HG02870 (cell line): ENCODE measurements at regions not wholly inside any gene's neighbourhood (a gene's known extent, or its start where the extent isn't known, plus 50 kb on each side); places are given as distances from the start of the nearest gene placed in this dataset.
"Not testable (repeated sequence)": the region's sequence is repeated elsewhere in the genome, so short reads cannot be mapped to it uniquely, and the experiment has no call there.

ENCODE experiments used
- ATAC-seq: cut with Tn5 transposase; IDR thresholded peaks from one replicate; pipeline ENCODE4 v1.9.1; 2021; ENCODE audit warnings: mild to moderate bottlenecking, moderate library complexity; ENCODE audit not compliant: unreplicated experiment

GRCh38 chr6:74448850-74449249, 752.8 kb downstream of the CD109 start:
- no peak for ATAC-seq

GRCh38 chr6:74447013-74447412, 751.0 kb downstream of the CD109 start:
- ATAC-seq: peak; percentile 95

GRCh38 chr6:74439123-74439811, 743.3 kb downstream of the CD109 start:
- peak; percentile 81 for ATAC-seq

- not testable (repeated sequence) for ATAC-seq
Measured at GRCh38 chr6:74438395-74438794, 742.4 kb downstream of the CD109 start.

- ATAC-seq: no peak
Measured at GRCh38 chr6:74434171-74434570, 738.2 kb downstream of the CD109 start.

GRCh38 chr6:74431873-74432580, 736.0 kb downstream of the CD109 start:
- ATAC-seq: no peak

- ATAC-seq: no peak
Measured at GRCh38 chr6:74420221-74420620, 724.2 kb downstream of the CD109 start.

- ATAC-seq: no peak
Measured at GRCh38 chr6:74415056-74415455, 719.1 kb downstream of the CD109 start.

- no peak for ATAC-seq
Measured at GRCh38 chr6:74410630-74411029, 714.6 kb downstream of the CD109 start.

GRCh38 chr6:74409447-74409846, 713.4 kb downstream of the CD109 start:
- ATAC-seq: peak; percentile 74

GRCh38 chr6:74408844-74409243, 712.8 kb downstream of the CD109 start:
- ATAC-seq: no peak

GRCh38 chr6:74404366-74404765, 708.4 kb downstream of the CD109 start:
- ATAC-seq: no peak

GRCh38 chr6:74402781-74403180, 706.8 kb downstream of the CD109 start:
- ATAC-seq: no peak

GRCh38 chr6:74378437-74378836, 682.4 kb downstream of the CD109 start:
- not testable (repeated sequence) for ATAC-seq

- no peak for ATAC-seq
Measured at GRCh38 chr6:74369556-74369993, 673.6 kb downstream of the CD109 start.

- no peak for ATAC-seq
Measured at GRCh38 chr6:74368746-74369145, 672.7 kb downstream of the CD109 start.

GRCh38 chr6:74366634-74367033, 670.6 kb downstream of the CD109 start:
- no peak for ATAC-seq

GRCh38 chr6:74362391-74362790, 666.4 kb downstream of the CD109 start:
- ATAC-seq: no peak

GRCh38 chr6:74357321-74357720, 661.3 kb downstream of the CD109 start:
- no peak for ATAC-seq

- no peak for ATAC-seq
Measured at GRCh38 chr6:74356391-74356790, 660.4 kb downstream of the CD109 start.

GRCh38 chr6:74346936-74347535, 651.0 kb downstream of the CD109 start:
- no peak for ATAC-seq

GRCh38 chr6:74343804-74344203, 647.8 kb downstream of the CD109 start:
- no peak for ATAC-seq
